Activated CD4-positive, alpha-beta T cell treated with anti-CD3 and anti-CD28 coated beads, Interleukin-10, Interleukin-2, amounts not matched to agents 100 ng/mL and 50 ng/mL, durations not matched to agents 16 hours and 8 hours (primary cell): ENCODE measurements at regions not wholly inside any gene's neighbourhood (a gene's known extent, or its start where the extent isn't known, plus 50 kb on each side); places are given as distances from the start of the nearest gene placed in this dataset.

Source experiments
- DNase-seq: peaks from one replicate; pipeline ENCODE4 v3.0.0-alpha.2; 2020

DNA sequence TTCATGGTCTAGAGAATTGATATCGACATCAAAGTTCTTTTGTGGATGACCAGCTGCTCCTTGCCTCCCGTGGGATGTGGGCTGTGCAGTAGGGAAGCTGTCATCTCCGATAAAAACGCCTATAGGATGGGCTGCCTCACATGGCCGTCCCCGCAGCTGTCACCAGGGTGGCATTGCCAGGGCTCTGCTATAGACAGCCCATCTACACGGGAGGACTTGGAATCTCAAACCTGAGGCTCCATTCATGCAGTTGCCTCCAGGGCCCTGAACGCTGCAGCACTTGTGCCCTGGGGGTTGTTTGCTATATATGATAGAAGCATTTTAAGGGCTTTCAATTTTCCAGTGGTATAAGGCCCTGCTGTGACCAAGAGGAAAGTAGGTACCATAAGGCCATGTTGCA, 183.1 kb downstream of the MYCN start:
- no peak for DNase-seq

DNA sequence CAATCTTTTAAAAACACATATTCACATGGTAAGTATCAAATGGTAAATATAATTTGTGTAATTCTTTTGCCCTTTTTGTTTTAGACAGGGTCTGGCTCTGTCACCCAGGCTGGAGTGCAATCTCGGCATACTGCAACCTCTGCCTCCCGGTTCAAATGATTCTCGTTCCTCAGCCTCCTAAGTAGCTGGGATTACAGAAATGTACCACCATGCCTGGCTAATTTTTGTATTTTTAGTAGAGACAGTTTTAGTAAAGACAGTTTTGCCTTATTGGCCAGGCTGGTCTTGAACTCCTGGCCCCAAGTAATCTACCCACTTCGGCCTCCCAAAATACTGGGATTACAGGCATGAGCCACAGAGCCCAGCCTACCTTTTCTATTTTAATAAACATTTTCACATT, 182.2 kb downstream of the MYCN start:
- DNase-seq: no peak

DNA sequence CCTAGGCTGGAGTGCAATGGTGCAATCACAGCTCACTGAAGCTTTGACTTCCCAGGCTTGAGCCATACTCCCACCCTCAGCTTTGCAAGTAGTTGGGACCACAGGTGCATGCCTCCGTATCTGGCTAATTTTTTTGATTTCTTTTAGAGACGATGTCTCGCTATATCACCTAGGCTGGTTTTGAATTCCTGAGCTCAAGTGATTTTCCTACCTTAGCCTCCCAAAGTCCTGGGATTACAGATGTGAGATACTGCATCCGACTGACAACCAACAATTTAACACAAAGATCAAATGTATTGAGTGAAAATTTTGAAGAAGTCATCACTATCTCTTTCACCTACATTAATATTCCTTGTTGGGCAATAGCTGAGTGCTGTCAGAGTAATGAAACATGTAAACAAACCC, 181.6 kb downstream of the MYCN start:
- DNase-seq: no peak

DNA sequence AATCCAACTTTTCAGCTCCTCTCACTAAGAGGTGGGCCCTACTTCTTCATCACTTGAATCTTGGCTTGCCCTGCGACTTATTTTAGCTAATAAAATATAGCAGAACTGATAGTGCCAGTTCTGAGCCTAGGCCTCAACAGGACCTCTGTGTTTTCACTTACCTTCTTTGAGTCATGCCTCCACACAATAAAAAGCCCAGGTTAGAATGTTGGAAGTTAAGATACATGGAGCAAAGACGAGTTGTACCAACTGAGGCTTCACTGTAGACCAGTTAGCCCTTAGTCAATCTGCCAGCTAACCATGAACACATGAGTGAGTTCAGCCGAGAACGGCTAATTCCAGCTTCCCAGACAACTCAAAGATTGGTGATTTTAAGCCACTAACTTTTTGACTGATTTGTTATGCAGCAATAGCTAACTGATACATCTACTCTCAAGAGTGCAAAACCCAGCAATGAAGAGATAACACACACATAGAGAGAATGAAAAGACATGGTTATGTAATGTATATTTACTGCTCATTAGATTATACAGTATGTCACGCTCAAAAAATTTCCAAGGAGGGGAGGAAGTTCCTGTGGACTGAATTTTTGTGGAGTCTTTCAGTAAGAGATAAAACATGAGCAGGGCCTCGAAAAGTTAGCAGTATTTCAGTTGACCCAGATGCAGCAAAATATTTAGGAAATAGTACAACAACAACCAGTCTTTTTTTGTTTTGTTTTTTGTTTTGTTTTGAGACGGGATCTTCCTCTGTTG, 181.1 kb downstream of the MYCN start:
- no peak for DNase-seq

DNA sequence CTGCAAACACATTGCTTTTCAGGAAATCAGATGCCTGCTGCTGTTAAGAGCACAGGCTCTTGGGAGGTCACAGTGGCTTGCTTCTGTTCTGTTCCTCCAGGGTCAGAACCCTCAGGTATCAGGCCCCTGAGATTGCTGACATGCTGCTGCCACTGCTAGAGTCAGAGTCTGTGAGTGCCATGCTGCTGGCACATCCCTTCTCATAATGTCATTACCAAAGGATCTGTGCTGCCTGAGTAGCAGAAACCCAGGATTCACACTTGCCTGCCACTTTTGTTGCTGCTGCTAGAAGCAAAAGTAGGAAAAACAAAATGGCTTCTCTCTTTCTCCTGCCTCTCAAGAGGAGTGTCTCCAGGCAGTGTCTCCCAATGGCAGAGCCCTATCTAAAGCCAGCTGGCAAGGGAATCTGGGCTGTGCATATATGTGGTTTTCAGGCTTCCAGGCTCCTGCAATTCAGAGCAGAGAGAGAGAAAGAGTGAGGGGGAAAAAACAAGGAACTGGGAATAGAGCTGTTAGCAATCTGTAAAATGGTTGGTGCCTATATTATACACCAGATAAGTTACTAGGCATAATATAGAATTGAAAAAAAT, 180.3 kb downstream of the MYCN start:
- no peak for DNase-seq

DNA sequence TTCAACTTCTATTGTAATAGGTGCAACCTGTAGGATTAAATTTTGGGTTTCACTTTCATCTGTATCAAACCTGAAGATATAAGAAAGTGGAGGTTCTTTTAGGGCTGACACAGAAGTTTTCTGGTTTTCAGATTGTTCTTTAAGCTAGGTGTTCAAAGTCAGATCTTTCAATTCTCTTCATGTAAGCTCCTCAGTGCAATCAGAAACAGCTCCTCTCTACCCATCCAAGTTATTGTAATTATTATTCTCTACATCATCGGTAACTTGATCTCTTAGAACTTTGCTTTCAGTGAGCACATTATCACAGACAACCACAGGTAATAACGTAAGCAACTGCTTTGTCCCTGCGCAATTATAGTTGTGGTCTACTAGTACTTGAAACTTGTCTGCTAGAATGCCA, 179.4 kb downstream of the MYCN start:
- no peak for DNase-seq

DNA sequence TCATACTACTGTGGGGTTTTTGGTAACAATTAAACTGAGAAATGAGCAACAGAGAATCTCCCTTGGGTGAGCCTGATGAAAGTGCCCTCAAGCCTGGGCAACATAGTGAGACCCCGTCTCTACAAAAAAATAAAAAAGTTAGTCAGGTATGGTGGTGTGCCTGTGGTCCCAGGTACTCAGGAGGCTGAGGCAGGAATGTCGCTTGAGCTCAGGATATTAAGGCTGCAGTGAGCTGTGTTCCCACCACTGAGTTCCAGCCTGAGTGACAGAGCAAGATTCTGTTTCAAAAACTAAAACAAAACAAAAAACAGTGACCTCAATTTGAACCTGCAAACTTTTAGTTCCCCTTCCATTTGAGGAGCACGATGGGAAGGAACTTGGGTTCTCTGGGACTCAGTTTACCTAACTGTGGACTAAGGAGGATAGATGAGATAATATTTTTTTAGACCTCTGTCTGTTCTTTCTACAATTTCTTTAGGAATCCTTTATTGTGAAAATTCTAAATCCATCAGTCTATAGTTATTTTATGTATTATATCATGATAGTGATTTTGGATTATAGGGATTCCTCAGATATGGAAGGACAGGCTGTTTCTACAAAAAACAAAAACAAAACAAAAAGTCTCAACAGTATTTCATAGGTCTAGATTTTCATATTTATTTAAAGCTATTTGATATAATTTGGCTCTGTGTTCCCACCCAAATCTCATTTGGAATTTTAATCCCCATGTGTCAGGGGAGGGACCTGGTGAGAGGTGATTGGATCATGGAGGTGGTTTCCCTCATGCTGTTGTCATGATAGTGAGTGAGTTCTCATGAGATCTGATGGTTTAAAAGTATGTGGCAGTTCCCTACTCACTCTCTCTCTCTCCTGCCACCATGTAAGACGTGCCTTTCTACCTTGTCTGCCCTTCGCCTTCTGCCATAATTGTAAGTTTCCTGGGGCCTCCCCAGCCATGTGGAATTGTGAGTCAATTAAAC, 178.6 kb downstream of the MYCN start:
- no peak for DNase-seq

DNA sequence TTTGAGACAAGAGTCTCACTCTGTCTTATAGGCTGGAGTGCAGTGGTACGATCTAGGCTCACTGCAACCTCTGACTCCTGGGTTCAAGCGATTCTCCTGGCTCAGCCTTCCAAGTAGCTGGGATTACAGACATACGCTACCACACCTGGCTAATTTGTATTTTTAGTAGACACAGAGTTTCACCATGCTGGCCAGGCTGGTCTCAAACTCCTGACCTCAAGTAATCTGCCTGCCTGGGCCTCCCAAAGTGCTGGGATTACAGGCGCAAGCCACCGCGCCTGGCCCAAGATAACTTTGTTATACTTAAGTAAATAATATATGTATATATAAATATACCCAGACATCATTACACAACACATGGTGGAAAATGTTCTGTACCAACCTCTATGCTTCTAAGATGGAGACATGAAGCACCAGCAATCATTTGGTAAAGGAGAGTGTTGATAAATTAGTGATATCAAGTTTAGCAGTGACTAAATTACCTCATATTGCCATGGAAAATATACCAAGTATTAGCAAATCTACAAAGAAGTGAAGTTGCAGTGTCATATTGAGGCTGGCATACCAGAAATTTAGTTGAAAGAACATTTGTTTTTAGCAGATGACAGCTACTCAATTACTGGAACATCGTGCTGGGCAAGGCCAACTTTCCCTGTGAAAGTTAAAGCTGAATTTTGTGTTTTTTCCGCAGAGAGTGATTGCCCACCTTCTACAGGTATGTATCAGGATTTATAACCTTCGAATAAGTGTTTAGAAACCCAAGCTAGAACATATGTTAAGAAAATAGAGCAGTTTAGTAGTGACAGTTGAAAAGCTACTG, 177.7 kb downstream of the MYCN start:
- no peak for DNase-seq

DNA sequence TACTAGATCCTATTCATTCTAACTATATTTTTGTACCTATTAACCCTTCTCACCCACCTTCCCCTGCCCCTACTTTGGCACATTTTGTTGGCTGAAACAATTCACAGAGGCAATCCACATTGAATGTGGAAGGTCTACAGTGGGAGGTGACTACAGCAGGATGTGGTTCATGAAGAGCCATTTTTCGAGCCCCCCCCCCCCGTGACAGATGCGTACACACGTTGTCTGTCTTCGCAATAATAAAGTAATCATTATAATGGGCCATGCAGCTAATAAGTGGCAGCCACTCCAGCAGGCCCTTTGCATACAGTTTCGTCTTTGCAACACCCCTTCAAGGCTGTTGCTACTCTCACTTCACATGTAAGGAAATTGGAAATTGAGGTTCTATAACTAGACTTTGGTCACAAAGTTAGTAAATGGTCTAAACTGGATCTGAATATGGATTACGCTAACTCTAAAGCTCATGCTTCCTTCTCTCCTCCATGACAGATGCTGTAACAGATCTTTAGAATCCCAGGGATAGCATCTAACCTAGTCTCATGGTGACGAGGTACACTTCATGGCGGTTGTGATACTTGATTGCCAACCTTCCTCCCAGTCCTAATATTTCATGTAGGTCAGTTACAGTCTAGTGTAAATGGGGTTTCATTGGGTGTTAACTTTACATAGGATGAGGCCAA, 176.8 kb downstream of the MYCN start:
- no peak for DNase-seq

DNA sequence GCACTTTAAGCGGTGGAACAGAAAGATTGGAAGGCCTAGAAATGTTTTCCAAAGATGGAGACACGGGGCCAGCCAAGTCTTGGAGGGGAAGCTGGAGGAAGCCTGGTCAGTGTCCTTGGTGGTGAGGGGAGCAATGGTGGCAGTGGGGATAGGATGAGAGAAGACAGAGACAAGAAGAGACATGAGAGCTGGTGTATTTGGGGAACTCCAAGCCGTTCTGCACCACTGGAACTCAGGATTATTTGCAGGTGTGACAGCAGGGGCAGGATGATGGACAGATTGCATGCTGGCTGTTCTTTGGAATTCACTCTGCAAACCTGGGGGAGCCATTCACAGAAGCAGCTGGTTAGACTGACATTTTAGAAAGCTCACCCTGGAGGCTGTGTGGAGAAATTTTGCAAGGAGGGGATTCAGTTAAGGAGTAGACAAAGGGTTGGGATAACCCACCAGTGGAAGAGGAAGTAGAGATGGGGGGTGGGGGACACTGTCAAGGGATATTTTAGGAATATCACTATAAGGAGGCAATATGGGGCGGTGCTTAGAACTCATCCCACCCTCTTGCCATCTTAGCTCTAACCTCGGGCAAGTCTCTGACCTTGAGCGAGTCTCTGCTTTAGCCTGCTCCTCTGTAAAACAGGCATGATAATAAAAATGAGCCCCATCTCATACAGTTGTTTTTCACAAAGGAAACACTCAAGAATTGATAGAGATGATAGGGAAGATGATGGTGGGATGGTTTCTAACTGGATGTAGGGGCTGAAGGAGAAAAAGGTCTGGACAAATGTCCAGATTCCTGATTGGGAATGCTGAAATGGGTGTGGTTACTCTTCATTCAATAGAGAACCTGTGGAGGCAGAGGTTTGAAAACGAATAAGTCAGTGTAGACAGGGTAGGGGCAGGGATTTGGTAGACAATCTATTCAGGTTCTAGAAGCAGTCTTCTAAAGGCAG, 175.8 kb downstream of the MYCN start:
- DNase-seq: no peak

DNA sequence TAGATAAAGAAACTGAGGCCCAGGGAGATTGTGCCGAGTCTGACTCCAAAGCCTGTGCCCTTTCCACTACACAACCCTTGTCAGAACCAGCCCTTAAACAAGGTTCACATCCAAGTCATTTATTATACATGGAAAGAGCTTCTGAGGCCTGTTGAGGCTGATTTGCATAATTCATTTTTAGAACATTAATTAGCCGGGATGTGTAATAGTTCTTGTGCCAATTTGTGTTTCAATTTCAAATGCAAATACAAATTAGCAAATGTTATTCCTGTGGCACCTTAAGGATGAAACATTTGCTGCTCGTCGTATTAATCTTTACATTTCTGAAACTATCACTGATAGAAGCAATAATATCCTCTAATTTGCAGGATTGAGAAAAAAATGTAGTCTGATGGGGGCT, 174.9 kb downstream of the MYCN start:
- DNase-seq: no peak

DNA sequence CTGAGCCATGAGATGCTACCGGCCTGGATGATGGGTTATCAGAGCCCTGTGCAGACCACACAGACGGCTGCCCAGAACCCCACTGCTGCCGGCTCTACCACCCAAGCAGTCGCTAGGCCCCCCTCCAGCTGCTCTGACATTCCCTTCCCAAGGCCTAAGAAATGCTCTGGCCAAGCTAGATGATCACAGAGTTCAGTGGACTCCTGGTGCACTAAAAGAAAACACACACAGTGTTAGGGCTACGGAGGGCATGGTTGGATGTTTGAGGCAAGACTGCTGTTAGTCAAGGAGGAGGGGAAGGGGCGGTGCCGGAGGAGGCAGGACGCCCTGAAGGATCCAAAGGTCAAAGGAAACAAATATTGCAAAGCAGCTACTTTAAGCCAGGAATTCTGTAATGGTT, 174.5 kb downstream of the MYCN start:
- no peak for DNase-seq

DNA sequence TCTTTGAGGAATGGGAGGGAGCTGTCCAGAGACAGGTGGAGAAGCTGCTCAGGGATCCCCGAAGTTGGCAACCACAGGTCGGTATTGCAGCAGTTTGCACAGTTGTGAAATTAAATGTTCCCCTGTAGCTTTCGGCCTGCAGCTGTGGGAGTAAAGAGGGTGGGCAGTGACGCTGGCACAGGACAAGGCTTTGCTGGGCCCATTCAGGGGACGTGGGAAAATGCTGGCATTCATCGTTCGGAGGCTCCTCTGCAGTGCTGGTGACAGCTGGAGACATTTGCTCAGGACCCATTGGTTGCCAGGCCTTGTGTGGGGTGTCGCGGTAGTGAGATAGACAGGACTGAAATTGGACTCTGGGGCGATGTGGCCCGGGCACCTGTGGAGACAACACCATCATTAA, 173.7 kb downstream of the MYCN start:
- DNase-seq: no peak

DNA sequence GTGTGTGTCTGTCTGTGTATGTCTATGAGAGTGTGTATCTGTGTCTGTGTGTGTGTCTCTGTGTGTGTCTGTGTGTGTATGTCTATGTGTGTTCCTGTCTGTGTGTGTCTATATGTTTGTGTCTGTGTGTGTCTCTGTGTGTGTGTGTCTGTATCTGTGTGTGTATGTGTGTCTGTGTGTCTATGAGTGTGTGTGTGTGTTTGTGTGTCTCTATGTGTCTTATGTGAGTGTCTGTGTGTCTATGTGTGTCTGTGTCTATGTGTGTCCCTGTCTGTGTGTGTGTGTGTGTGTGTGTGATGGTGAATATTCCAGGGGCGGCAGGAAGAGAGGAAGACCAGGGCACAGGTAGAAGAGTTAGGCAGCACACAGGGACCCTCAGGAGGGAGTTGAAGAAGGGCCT, 173.2 kb downstream of the MYCN start:
- no peak for DNase-seq

DNA sequence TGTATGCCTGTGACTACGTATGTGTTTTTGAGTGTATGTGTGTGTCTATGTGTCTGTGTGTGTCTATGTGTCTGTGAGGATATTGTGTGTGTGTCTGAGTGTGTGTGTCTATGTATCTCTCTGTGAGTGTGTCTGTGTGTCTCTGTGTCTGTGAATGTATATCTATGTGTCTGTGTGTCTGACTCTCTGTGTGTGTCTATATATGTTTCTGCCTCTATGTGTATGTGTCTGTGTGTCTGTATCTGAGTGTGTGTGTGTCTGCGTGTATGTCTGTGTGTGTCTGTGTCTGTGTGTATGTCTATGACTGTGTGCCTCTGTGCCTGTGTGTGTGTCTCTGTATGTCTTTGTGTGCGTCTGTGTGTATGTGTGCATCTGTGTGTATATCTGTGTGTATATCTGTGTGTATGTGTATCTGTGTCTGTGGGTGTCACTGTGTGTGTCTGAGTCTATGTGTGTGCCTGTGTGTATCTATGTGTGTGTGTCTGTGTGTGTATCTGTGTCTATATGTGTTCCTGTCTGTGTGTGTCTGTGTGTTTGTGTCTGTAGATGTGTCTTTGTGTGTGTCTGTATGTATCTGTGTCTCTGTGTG, 172.7 kb downstream of the MYCN start:
- DNase-seq: no peak

DNA sequence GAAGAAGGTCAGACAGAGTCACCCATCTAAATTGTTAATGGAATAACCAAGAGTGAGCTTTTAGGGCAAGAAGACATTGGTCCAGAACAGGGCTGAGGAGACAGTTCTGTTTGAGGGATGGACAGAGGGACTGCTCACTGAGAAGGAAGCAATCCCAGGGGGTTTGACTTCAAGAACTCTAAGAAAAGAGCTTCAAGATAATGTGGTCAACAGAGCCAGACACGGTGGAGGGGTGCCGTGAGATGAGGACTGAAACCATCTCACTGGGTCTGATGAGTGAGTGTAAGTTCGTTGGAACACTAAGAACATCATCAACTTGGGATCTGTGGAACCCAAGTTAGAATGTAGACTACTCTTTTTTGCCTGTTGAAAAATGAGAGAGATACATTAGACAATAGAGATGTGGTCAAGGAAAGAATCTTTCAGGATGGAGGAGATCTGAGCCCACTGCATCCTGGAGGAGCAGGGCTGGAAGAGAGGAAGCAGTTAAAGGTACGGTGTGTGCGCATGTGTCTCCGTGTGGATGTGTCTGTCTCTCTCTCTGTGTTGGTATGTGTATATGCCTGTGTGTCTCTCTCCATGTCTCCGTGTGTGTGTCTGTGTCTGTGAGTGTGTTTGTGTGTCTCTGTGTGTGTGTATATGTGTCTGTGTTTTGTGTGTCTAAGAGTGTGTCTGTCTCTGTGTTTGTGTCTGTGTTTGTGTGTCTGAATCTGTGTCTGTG, 172.1 kb downstream of the MYCN start:
- no peak for DNase-seq

DNA sequence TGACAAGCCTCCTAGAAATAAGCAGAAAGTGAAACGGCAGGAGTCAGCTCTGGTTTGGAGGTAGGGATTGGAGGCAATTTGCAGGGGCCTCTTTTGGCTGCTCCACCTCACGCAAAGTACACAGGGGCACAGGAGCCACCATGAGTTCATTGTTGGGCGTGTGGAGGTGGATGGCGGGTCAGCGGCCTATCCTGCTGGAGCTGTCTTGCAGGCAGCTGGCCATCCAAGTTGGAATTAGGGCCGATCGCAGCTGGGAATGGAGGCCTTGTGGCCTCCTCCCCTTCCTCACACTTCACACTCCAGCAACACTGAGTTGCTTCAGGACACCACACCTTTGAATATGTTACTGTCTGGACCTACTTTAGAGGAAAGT, 171.5 kb downstream of the MYCN start:
- no peak for DNase-seq

DNA sequence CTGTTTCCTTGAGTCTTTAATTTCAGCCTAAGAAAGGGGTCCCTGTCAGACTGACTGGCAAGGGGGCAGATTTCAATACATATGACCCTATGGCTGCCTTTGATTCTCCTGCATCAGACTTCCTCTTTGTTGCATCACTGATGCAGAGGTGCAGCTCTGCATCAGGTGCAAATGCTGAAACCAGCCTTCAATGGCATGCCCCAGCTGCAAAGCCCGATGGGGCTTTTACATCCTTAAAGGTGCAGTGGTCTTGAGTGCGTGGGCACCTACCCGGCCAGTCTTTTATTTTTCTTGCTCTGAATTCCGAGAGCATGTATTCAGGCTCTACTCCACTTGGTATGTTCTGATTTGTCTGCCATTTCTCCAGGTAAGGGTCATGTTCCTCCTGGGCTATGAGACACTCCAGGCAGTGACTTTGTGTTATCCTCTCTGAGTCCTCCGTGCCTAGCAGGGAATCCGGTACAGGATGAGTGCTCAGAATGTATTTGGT, 169.5 kb downstream of the MYCN start:
- DNase-seq: no peak

DNA sequence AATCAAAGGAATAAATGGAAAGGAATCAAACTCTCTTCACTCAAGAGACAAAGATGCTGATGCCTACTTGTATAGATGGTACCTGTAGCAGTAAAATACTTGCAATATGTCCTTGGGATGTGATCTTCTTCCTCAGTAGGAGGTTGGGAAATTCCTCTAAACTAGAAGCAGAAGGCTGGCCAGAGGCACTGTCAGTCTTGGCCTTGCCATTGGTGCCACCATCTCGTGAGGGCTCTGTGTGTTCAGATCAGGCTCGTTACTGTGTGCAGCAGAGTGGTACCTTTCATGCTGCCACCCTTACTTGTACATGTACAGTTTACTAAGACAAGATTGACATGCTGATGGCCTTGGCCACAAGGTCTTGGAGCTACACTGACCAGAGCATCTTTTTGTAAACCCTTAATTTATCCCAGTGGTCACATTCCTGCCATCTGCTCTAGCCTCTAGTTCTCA, 169.0 kb downstream of the MYCN start:
- no peak for DNase-seq

DNA sequence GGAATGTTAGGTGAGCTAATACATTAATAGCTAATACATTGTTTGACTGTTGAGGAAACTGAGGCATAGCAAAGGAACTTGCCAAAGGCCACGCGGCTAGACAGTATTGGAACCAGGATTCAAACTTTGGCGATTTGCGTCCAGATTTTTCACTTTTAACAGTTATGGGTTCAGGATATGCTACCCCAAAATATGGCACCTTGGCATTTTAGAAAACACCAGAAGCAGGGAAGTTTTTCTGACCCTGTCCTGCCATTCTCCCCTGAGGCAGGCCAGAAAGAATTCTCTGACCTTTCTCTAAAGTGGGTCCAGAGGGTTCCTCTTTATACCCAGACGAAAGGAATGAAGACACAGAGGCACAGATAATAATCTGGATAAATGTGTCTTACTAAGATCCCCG, 166.9 kb downstream of the MYCN start:
- no peak for DNase-seq
